Cardiac muscle cell (in vitro differentiated cells and primary cell): ENCODE measurements at regions not wholly inside any gene's neighbourhood (a gene's known extent, or its start where the extent isn't known, plus 50 kb on each side); places are given as distances from the start of the nearest gene placed in this dataset.

Source experiments
- DNase-seq, 2 donors: peaks; one replicate each; pipeline versions ENCODE4 v3.0.0 to v3.0.0-alpha.2; 2010 to 2017; ENCODE audit warnings: low read depth in 1 of 2, low spot score in 1 of 2
- H3K27ac ChIP-seq: fragments of 200-600 bp; sonication (generic); 2 replicates; pipeline ENCODE4 v1.5.1; 2016
- H3K27me3 ChIP-seq: fragments of 200-600 bp; sonication (generic); 2 replicates; pipeline ENCODE4 v1.6.0; 2016; ENCODE audit warnings: control low read depth
- H3K36me3 ChIP-seq: fragments of 200-600 bp; sonication (generic); 2 replicates; pipeline ENCODE4 v1.5.1; 2016; ENCODE audit warnings: control low read depth
- H3K4me1 ChIP-seq: fragments of 200-600 bp; sonication (generic); 2 replicates; pipeline ENCODE4 v1.8.1; 2017; ENCODE audit warnings: low read depth, mild to moderate bottlenecking, mixed run types
- H3K4me3 ChIP-seq: fragments of 200-600 bp; sonication (generic); 2 replicates; pipeline ENCODE4 v1.5.1; 2016; ENCODE audit warnings: mild to moderate bottlenecking
- H3K9me3 ChIP-seq: fragments of 200-600 bp; sonication (generic); 2 replicates; pipeline ENCODE4 v1.5.1; 2017; ENCODE audit warnings: low read depth, mild to moderate bottlenecking, control low read depth
- TF ChIP-seq, protein P1 (sequence below): IDR thresholded peaks from 2 replicates; pipeline ENCODE4 v1.5.1; 2012; ENCODE audit warnings: low read depth, mild to moderate bottlenecking, low read length

DNA sequence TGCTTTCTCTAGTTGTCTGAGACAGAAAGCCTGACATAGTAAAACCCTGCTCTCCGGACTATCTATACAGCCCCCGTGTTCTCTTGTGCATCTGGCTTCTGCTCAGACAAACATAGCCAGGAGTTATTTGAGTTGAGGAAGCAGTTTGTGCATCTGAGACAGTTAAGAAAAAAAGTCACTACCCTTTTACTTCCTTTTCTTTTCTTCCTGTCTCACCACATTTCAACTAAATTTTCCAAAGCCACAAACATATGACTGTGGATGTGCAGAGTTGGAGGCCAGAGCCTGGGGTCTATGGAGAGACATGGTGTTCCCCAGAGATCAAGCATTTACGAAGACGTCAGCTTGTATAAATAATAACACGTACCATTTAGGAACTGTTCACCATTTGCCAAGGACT is 158.5 kb upstream of the FGGY start:
- H3K36me3 ChIP-seq, result no peaks in the 10 kb centered on the region
- H3K27me3 ChIP-seq, result no peaks in the 10 kb centered on the region
- TF ChIP-seq, protein P1, sequence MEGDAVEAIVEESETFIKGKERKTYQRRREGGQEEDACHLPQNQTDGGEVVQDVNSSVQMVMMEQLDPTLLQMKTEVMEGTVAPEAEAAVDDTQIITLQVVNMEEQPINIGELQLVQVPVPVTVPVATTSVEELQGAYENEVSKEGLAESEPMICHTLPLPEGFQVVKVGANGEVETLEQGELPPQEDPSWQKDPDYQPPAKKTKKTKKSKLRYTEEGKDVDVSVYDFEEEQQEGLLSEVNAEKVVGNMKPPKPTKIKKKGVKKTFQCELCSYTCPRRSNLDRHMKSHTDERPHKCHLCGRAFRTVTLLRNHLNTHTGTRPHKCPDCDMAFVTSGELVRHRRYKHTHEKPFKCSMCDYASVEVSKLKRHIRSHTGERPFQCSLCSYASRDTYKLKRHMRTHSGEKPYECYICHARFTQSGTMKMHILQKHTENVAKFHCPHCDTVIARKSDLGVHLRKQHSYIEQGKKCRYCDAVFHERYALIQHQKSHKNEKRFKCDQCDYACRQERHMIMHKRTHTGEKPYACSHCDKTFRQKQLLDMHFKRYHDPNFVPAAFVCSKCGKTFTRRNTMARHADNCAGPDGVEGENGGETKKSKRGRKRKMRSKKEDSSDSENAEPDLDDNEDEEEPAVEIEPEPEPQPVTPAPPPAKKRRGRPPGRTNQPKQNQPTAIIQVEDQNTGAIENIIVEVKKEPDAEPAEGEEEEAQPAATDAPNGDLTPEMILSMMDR, result no peak
- DNase-seq, result no peak
- no peaks in the 10 kb centered on the region for H3K9me3 ChIP-seq
- peaks cover 12% of the 10 kb centered on the region for H3K4me1 ChIP-seq
- no peak overlapping the region for H3K4me3 ChIP-seq
- H3K27ac ChIP-seq, result no peak overlapping the region

DNA sequence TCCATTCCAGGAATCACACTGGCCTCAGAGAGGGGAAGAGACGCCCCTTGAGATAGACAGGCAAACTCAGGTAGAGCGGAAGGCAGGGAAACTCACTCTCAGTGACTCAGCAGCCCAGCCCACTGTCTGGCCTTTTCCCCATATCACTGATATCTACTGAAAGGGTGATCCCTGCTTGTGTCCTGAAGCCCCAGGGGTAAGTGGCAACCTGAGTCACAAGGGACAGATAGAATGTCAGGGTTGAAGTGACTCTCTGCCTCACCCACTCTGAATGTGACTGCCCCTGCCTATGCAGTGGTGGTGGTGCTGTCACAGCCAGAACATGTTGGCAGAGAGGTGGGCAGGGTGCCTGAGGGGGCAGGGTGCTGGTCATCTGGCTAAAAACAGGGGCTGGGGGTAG is 157.5 kb upstream of the FGGY start:
- DNase-seq, result no peak
- Histone ChIP-seq H3K27me3 (no peaks in the 10 kb centered on the region), H3K27ac (no peak overlapping the region), H3K4me3 (no peak overlapping the region), H3K9me3 (no peaks in the 10 kb centered on the region), H3K36me3 (no peaks in the 10 kb centered on the region), H3K4me1 (peaks cover 12% of the 10 kb centered on the region)
- TF ChIP-seq, protein P1, result no peak

DNA sequence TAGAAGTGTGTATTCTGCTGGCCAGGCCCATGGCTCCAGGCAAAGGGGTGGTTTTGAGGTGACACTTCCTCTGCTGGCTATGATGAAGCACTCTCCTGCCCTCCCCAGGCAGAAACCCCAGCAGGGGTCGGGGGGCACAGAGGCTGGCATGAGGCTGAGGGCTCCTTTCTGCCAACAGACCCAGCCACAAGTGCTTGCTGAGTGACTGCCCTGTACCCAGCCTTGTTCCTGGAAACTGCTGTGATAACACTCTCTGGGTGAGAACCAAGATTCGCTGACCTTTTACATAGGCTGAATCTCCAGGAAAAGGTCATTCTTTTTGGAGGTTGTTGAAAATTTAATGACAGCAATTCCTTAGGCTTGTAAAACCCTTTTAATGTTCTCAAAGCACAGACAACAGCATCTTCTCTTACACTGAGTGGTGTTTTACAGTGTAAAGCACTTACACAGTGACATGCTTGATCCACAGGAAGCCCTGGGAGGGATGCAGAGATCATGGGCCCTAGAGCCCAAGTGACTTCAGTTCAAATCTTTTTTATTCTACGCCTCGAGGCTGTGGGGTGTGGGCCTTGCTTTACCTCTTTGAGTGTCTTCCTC is 155.5 kb upstream of the FGGY start:
- no peaks in the 10 kb centered on the region for H3K9me3 ChIP-seq
- peak in 1 of 2 donors; percentile 11 for DNase-seq
- peaks cover 12% of the 10 kb centered on the region for H3K4me1 ChIP-seq
- H3K36me3 ChIP-seq, result no peaks in the 10 kb centered on the region
- TF ChIP-seq, protein P1, result no peak
- H3K4me3 ChIP-seq, result no peak overlapping the region
- H3K27ac ChIP-seq, result no peak overlapping the region
- H3K27me3 ChIP-seq, result no peaks in the 10 kb centered on the region

DNA sequence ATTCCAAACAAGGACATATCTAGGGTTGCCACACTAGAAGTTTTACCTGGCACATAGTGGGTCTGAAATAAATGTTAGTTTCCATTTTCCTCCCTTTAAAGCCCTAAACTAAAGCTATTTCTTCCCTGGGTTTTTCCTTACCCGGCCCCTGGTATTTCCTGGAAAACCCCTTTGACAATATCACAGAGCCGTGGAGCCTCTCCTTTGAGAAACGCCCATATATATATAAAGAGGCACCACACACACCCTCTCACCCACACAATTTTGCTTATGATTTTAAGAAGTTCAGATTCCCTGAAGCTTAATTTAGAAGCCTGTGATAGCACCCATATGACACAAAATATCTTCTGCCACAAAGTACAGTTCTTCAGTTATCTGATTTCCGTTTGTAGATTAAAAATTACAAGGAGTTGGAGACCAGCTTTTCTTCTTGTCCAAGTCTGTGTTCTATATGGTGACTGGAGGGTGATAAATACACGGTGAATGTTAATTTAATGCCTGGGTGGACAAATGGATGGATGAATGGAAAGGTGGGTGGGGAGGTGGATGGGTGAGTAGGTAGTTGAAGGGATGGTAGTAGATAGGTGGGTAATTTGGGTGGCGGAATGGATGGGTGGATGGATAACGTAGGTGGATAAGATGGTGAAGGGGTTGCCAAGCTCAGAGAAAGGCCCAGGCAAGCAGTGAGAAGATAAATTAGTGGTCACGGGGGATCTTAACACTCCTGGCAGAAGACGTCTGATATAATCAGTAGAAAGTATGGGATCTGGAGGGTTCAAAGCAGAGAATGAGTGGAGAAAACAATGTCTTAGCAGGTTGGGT is 154.4 kb upstream of the FGGY start:
- no peak overlapping the region for H3K27ac ChIP-seq
- H3K36me3 ChIP-seq, result no peaks in the 10 kb centered on the region
- DNase-seq, result no peak
- H3K4me1 ChIP-seq, result peaks cover 12% of the 10 kb centered on the region
- TF ChIP-seq, protein P1, result no peak
- peaks cover 11% of the 10 kb centered on the region for H3K27me3 ChIP-seq
- no peak overlapping the region for H3K4me3 ChIP-seq
- no peaks in the 10 kb centered on the region for H3K9me3 ChIP-seq

DNA sequence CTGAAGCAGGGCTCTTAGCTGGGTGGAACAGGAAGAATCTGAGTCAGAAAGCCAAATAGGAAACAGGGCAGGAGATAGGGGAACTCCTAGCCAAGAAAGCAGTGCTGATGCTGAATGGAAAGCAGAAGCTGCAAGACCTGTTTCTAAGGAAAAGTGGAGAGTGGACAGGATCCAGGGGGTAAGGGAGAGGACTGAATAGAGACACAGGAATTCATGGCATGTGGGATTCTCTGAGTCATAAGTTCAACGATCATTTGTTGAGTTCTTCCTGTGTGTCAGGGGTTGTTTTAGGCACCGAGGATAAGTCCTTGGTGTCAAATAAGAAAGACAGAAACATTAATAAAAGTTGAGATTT is 153.8 kb upstream of the FGGY start:
- Histone ChIP-seq H3K27ac (no peak overlapping the region), H3K4me3 (no peak overlapping the region), H3K4me1 (peaks cover 8% of the 10 kb centered on the region), H3K36me3 (no peaks in the 10 kb centered on the region), H3K9me3 (no peaks in the 10 kb centered on the region), H3K27me3 (peaks cover 17% of the 10 kb centered on the region)
- DNase-seq, result peak in 1 of 2 donors; percentile 95
- TF ChIP-seq, protein P1, result no peak
